ENCODE measurements at regions not wholly inside any gene's neighbourhood (a gene's known extent, or its start where the extent isn't known, plus 50 kb on each side); places are given as distances from the start of the nearest gene placed in this dataset.

GRCh38 chr12:125373375-125373774, 308.1 kb downstream of the AACS start:
- DNase-seq, result no peak

- DNase-seq, result no peak
Measured at GRCh38 chr12:125376422-125376821, 311.2 kb downstream of the AACS start.

GRCh38 chr12:125377093-125377492, 311.9 kb downstream of the AACS start:
- no peak for DNase-seq

- DNase-seq, result no peak
Measured at GRCh38 chr12:125381373-125381772, 316.1 kb downstream of the AACS start.

- no peak for DNase-seq
Measured at GRCh38 chr12:125382926-125383325, 317.7 kb downstream of the AACS start.

- DNase-seq, result no peak
Measured at GRCh38 chr12:125386652-125387051, 321.4 kb downstream of the AACS start.

- DNase-seq, result no peak
Measured at GRCh38 chr12:125387206-125387605, 322.0 kb downstream of the AACS start.

- DNase-seq, result no peak
Measured at GRCh38 chr12:125389061-125389697, 323.9 kb downstream of the AACS start.

GRCh38 chr12:125393569-125393968, 328.3 kb downstream of the AACS start:
- no peak for DNase-seq

- no peak for DNase-seq
Measured at GRCh38 chr12:125395583-125396215, 330.5 kb downstream of the AACS start.

- DNase-seq, result no peak
Measured at GRCh38 chr12:125399489-125399888, 334.3 kb downstream of the AACS start.

GRCh38 chr12:125402874-125403789, 337.9 kb downstream of the AACS start:
- DNase-seq, result peak; percentile 2

- no peak for DNase-seq
Measured at GRCh38 chr12:125403843-125404242, 338.6 kb downstream of the AACS start.

- DNase-seq, result no peak
Measured at GRCh38 chr12:125406131-125406530, 340.9 kb downstream of the AACS start.

GRCh38 chr12:125408718-125409117, 343.5 kb downstream of the AACS start:
- DNase-seq, result no peak

GRCh38 chr12:125412506-125412905, 347.3 kb downstream of the AACS start:
- no peak for DNase-seq

- no peak for DNase-seq
Measured at GRCh38 chr12:125417446-125417845, 352.2 kb downstream of the AACS start.

- no peak for DNase-seq
Measured at GRCh38 chr12:125418902-125419564, 353.8 kb downstream of the AACS start.

- DNase-seq, result no peak
Measured at GRCh38 chr12:125424909-125425308, 359.7 kb downstream of the AACS start.

GRCh38 chr12:125431516-125431915, 366.3 kb downstream of the AACS start:
- no peak for DNase-seq

GRCh38 chr12:125434131-125434530, 368.9 kb downstream of the AACS start:
- no peak for DNase-seq

GRCh38 chr12:125434936-125435443, 369.8 kb downstream of the AACS start:
- DNase-seq, result no peak

GRCh38 chr12:125435871-125436270, 370.6 kb downstream of the AACS start:
- no peak for DNase-seq
